HepG2 (cell line): ENCODE measurements at regions not wholly inside any gene's neighbourhood (a gene's known extent, or its start where the extent isn't known, plus 50 kb on each side); places are given as distances from the start of the nearest gene placed in this dataset.

ENCODE experiments used
- ATAC-seq: fragments of 200-7000 bp; cut with Tn5 transposase; 3 replicates; pipeline ENCODE4 v1.9.1; 2020; ENCODE audit warnings: mild to moderate bottlenecking, moderate library complexity
- BruUV-seq: library from RNA; stranded (reverse); fragments of 400-500 nt; replicated peaks from 2 replicates; lab custom pipeline; 2021; lab: Mats Ljungman, UMichigan
- CTCF ChIA-PET: fragments of 300-600 bp; formaldehyde crosslinking; extraction: SDS; loops from one replicate; lab custom pipeline; 2021; ENCODE audit warnings: low total read pairs, inconsistent platforms, low intra/inter-chr PET ratio; lab: Yijun Ruan, JAX
- POLR2A ChIA-PET: fragments of 350-600 bp; sonication (Branson Sonifier 250); formaldehyde crosslinking; loops from one replicate; lab custom pipeline; 2020; ENCODE audit warnings: antibody characterized with exemption, inconsistent platforms; lab: Yijun Ruan, JAX
- DNase-seq: peaks from one replicate; pipeline ENCODE4 v3.0.0-alpha.2; 2015; ENCODE audit warnings: low spot score
- FAIRE-seq: peaks from 3 replicates; lab custom pipeline; 2011; peaks lifted over from hg19 to GRCh38; lab: Jason Lieb, UNC
- H2AFZ ChIP-seq: one replicate; pipeline ENCODE4 v1.6.1; 2011; ENCODE audit warnings: low read length, inconsistent platforms
- H3K27ac ChIP-seq: fragments of 300-600 bp; 3 replicates; pipeline ENCODE4 v1.8.0; 2011; ENCODE audit warnings: mixed run types, mild to moderate bottlenecking, mixed read lengths, low read length, inconsistent platforms; ENCODE audit not compliant: insufficient read depth; ENCODE audit errors: extremely low read length
- H3K27me3 ChIP-seq, 2 experiments: fragments of 200-600 bp in 1 of 2; 2 replicates in 1 of 2; 3 replicates in 1 of 2; pipeline versions ENCODE4 v1.6.0 to v1.8.0; 2011; ENCODE audit warnings: low read length in 2 of 2, mild to moderate bottlenecking in 2 of 2, moderate library complexity in 2 of 2, inconsistent platforms in 1 of 2; ENCODE audit not compliant: insufficient read depth in 2 of 2, control insufficient read depth in 1 of 2
- H3K36me3 ChIP-seq, 2 experiments: fragments of 200-600 bp in 1 of 2; replicated peaks in 1 of 2; 2 replicates in 1 of 2; 3 replicates in 1 of 2; pipeline versions ENCODE4 v1.5.1 to v1.8.0; 2011; ENCODE audit warnings: low read length in 2 of 2, inconsistent platforms in 1 of 2; ENCODE audit not compliant: insufficient read depth in 2 of 2, control insufficient read depth in 1 of 2
- H3K4me1 ChIP-seq: 2 replicates; pipeline ENCODE4 v1.5.1; 2012; ENCODE audit warnings: low read length, inconsistent platforms; ENCODE audit not compliant: insufficient read depth
- H3K4me2 ChIP-seq: 2 replicates; pipeline ENCODE4 v1.6.0; 2011; ENCODE audit warnings: low read depth, low read length, inconsistent platforms
- H3K4me3 ChIP-seq, 3 experiments: fragments of 200-600 bp in 1 of 3; sonication (generic), shearing (Covaris generic) in 1 of 3; replicated peaks in 1 of 3; 2 replicates each; pipeline ENCODE4 v1.5.1; 2011 to 2016; ENCODE audit warnings: low read length in 3 of 3, inconsistent platforms in 2 of 3, low read depth in 2 of 3, mild to moderate bottlenecking in 2 of 3, control low read depth in 1 of 3, mixed read lengths in 1 of 3; ENCODE audit not compliant: insufficient read depth in 1 of 3
- H3K79me2 ChIP-seq: one replicate; pipeline ENCODE4 v1.6.1; 2011; ENCODE audit warnings: low read length, inconsistent platforms; ENCODE audit not compliant: insufficient read depth
- H3K9ac ChIP-seq: 2 replicates; pipeline ENCODE4 v1.6.0; 2011; ENCODE audit warnings: mild to moderate bottlenecking, low read depth, low read length, inconsistent platforms; ENCODE audit not compliant: insufficient read depth
- H3K9me3 ChIP-seq: 2 replicates; pipeline ENCODE4 v1.5.1; 2012; ENCODE audit warnings: mild to moderate bottlenecking, low read length
- H4K20me1 ChIP-seq: 2 replicates; pipeline ENCODE4 v1.6.0; 2011; ENCODE audit warnings: inconsistent platforms, mild to moderate bottlenecking, low read length, moderate library complexity; ENCODE audit not compliant: insufficient read depth
- ZNF274 ChIP-seq: sonication (generic); formaldehyde crosslinking; IDR thresholded peaks from 2 replicates; pipeline ENCODE4 v1.5.1; 2020; ENCODE audit warnings: mild to moderate bottlenecking, missing genetic modification reagents
- WGBS: methylation state at CpG from one replicate; pipeline ENCODE4 v1.1.6; 2017; ENCODE audit warnings: low lambda C conversion rate; 5-methylcytosine and 5-hydroxymethylcytosine counted together
- in situ Hi-C: cut with HindIII; loops from 2 replicates; pipeline ENCODE4 v1.10.0; 2017; ENCODE audit warnings: low pct_unique_long_range_greater_than_20kb; ENCODE audit not compliant: extremely low pct_ligation_motif_present
- intact Hi-C: fragments of 100-400 bp; cut with micrococcal nuclease; formaldehyde crosslinking; loops from one replicate; pipeline ENCODE4 v1.10.0; 2022; ENCODE audit not compliant: unreplicated experiment
- TF ChIP-seq, protein P1 (sequence below): sonication (generic); formaldehyde crosslinking; IDR thresholded peaks from 2 replicates; pipeline ENCODE4 v1.8.0; 2023; ENCODE audit warnings: mild to moderate bottlenecking, missing genetic modification reagents
- TF ChIP-seq, protein P2 (sequence below), 2 experiments: fragments of 450-650 bp in 1 of 2; sonication (generic) in 1 of 2; formaldehyde crosslinking in 1 of 2; IDR thresholded peaks; 2 replicates each; pipeline versions ENCODE4 v1.6.1 to v1.8.0; 2016 to 2022; ENCODE audit warnings: antibody characterized with exemption in 1 of 2, mild to moderate bottlenecking in 1 of 2, missing genetic modification reagents in 1 of 2
- TF ChIP-seq, protein P3 (sequence below): fragments of 450-650 bp; IDR thresholded peaks from 2 replicates; pipeline ENCODE4 v1.6.1; 2017

DNA sequence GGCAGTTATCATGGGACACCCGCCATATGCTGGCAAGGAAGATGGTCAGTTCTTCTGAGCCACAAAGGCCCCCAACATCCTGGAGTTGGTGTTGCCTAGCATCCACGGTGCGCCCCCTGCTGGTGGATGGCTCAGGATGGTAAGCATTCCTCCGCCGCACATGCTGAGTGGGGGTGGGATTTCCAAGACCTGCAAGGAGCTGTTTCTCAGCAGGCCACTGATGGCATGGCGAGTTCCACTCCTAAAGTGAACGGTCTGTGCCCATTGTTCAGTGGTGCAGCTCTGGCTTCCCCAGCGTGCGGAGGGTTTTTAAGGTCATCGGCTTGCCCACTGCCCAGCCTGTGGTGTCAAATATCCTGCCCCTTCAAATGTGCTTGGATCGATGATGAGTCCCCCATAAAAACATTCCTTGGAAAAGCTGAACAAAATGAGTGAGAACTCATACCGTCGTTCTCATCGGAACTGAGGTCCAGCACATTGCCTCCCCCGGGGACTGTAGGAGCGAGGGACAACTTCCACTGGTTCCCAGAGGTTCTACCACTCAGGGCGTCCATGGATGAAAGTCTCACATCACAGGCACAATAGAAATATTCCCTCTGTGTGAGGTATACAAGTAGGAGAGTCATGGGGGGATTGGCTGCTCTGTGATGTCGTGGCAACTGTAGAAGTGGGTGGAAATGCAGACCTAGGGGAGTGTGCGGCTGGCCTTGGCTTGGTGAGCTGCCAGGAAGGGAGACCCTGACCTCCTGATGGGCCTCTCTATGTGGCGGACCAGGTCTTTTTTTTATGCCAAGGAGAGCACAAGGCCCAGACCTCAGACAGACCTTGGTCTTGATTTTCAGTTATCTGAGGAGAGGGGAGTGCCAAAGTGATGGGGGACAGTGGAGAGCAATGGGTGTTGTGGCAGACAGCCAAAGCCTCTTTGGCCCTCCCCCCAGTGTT is 102.0 kb downstream of the SNRPN start:
- Histone ChIP-seq H3K9me3 (peaks cover 100% of the 10 kb centered on the region), H3K79me2 (no peaks in the 10 kb centered on the region), H3K9ac (no peak overlapping the region), H3K4me3 (no peak overlapping the region), H4K20me1 (no peaks in the 10 kb centered on the region), H3K4me2 (no peak overlapping the region), H2AFZ (no peak overlapping the region), H3K4me1 (no peaks in the 10 kb centered on the region), H3K27me3 (no peaks in the 10 kb centered on the region)
- BruUV-seq: no TSS peak
- intact Hi-C loops: no loop called here
- FAIRE-seq: no peak
- TF ChIP-seq, protein P1, sequence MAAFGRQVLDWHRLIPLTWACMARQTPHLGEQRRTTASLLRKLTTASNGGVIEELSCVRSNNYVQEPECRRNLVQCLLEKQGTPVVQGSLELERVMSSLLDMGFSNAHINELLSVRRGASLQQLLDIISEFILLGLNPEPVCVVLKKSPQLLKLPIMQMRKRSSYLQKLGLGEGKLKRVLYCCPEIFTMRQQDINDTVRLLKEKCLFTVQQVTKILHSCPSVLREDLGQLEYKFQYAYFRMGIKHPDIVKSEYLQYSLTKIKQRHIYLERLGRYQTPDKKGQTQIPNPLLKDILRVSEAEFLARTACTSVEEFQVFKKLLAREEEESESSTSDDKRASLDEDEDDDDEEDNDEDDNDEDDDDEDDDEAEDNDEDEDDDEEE: no peak
- TF ChIP-seq ZNF274 (CRISPR knock-in tag): peak; percentile 100
- TF ChIP-seq, protein P2, sequence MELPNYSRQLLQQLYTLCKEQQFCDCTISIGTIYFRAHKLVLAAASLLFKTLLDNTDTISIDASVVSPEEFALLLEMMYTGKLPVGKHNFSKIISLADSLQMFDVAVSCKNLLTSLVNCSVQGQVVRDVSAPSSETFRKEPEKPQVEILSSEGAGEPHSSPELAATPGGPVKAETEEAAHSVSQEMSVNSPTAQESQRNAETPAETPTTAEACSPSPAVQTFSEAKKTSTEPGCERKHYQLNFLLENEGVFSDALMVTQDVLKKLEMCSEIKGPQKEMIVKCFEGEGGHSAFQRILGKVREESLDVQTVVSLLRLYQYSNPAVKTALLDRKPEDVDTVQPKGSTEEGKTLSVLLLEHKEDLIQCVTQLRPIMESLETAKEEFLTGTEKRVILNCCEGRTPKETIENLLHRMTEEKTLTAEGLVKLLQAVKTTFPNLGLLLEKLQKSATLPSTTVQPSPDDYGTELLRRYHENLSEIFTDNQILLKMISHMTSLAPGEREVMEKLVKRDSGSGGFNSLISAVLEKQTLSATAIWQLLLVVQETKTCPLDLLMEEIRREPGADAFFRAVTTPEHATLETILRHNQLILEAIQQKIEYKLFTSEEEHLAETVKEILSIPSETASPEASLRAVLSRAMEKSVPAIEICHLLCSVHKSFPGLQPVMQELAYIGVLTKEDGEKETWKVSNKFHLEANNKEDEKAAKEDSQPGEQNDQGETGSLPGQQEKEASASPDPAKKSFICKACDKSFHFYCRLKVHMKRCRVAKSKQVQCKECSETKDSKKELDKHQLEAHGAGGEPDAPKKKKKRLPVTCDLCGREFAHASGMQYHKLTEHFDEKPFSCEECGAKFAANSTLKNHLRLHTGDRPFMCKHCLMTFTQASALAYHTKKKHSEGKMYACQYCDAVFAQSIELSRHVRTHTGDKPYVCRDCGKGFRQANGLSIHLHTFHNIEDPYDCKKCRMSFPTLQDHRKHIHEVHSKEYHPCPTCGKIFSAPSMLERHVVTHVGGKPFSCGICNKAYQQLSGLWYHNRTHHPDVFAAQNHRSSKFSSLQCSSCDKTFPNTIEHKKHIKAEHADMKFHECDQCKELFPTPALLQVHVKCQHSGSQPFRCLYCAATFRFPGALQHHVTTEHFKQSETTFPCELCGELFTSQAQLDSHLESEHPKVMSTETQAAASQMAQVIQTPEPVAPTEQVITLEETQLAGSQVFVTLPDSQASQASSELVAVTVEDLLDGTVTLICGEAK (IDR thresholded peaks at IDR 0.05): no peak
- TF ChIP-seq, protein P2 (CRISPR knock-in tag; IDR thresholded peaks at IDR 0.05): no peak
- TF ChIP-seq, protein P3, sequence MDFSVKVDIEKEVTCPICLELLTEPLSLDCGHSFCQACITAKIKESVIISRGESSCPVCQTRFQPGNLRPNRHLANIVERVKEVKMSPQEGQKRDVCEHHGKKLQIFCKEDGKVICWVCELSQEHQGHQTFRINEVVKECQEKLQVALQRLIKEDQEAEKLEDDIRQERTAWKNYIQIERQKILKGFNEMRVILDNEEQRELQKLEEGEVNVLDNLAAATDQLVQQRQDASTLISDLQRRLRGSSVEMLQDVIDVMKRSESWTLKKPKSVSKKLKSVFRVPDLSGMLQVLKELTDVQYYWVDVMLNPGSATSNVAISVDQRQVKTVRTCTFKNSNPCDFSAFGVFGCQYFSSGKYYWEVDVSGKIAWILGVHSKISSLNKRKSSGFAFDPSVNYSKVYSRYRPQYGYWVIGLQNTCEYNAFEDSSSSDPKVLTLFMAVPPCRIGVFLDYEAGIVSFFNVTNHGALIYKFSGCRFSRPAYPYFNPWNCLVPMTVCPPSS: no peak
- TF ChIP-seq, all 625 proteins: peak for 1
- in situ Hi-C loops: no loop called here
- DNase-seq: no peak
- Histone ChIP-seq H3K36me3 (peaks cover 48 to 99% of the 10 kb centered on the region in 2 experiments), H3K27ac (no peak overlapping the region)
- ChIA-PET POLR2A (no interaction called here), CTCF (no interaction called here)
- no peak for ATAC-seq
- 69% methylated on average over 14 of the region's 20 CpGs for WGBS
